RKO (cell line): ENCODE measurements at regions not wholly inside any gene's neighbourhood (a gene's known extent, or its start where the extent isn't known, plus 50 kb on each side); places are given as distances from the start of the nearest gene placed in this dataset.
"Not testable (repeated sequence)": the region's sequence is repeated elsewhere in the genome, so short reads cannot be mapped to it uniquely, and the experiment has no call there.

Experiments
- DNase-seq: peaks from one replicate; pipeline ENCODE4 v3.0.0-alpha.2; 2016; ENCODE audit warnings: low spot score

DNA sequence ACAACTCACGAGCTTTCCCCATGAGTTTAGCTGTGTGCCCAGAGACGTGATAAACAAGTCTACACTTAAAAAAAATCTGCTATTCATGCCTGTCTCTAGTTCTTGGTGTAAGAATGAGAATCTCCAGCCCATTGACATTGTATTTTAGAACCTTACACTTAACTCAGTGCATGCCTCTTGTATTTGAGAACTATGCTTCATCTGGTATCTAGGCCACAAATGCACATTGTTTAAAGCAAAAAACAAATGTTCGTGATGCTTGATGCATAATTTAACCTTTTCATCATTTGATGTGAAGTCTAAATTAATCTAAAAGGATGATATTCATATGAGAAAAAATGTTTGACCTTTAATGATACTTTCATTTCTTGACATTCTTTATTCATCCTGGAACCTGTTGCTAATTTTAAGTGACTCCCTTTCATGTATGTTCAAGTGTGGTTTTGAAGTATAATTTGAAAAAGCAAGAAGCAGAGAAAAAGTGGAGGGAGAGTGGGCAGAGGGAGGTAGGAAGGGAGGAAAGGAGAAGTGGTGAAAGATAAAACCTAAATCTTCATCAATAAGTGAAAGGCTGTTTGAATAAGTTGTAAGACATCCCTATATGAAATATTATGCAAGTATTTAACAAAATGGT, 116.9 kb downstream of the PFDN4 start:
- DNase-seq, result no peak

DNA sequence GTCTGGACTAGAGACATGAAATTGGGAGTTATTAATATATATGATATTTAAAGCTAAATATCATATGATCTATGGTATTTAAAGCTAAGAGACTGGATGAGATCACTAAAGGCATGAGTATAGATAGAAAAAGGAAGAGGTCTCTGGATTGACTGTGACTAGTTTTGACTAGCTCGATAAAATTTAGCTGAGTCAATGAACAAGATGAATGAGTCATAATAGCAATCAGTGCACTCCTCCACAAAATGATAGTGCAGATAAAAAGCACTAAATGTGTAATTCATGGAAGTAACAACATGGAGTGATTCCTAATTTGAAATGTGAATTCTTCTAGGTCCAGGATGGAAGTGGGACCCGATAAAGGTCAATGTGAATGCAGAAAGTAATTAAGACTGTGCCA, 127.4 kb downstream of the PFDN4 start:
- no peak for DNase-seq

DNA sequence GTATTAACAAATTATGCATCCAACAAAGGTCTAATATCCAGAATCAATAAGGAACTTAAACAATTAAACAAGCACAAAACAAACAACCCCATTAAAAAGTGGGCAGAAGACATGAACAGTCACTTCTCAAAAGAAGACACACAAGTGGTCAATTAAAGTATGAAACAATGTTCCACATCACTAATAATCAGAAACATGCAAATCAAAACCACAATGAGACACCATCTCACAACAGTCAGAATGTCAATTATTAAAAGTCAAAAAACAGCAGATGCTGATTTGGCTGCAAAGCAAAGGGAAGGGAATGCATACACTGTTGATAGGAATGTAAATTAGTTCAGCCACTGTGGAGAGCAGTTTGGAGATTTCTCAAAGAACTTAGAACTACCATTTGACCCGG, 129.3 kb downstream of the PFDN4 start:
- DNase-seq, result no peak

DNA sequence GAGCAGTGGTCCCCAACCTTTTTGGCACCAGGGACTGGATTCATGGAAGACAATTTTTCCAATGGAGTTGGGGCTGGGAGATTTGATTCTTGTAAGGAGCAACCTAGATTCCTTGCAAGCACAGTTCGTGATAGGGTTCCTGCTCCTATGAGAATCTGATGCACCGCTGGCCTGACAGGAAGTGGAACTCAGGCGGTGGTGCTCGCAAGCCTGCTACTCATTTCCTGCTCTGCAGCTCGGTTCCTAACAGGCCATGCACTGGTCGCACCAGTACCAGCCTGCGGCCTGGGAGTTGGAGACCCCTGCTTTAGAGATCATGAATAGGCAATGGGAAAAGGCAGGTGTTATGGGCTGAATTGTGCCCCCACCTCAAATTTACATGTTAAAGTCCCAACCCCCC, 131.2 kb downstream of the PFDN4 start:
- no peak for DNase-seq

DNA sequence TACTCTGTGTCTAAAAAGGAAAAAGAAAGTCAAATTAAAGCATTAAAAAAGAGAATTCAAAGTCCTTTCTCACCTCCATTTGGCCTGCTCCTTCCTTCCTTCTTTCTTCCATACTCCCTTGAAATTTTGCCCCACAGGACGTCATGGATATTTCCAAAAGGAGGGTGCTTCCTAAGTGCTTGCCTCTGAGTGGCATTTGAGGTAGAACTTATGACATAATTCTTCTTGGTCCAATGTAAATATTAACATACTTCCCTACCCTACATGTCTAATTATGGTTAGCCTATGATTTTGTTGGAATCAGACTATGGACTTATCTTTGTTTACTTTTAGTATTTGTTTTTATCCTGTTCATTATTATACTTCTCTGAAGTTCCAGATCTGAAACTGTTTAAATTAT, 132.3 kb downstream of the PFDN4 start:
- no peak for DNase-seq

DNA sequence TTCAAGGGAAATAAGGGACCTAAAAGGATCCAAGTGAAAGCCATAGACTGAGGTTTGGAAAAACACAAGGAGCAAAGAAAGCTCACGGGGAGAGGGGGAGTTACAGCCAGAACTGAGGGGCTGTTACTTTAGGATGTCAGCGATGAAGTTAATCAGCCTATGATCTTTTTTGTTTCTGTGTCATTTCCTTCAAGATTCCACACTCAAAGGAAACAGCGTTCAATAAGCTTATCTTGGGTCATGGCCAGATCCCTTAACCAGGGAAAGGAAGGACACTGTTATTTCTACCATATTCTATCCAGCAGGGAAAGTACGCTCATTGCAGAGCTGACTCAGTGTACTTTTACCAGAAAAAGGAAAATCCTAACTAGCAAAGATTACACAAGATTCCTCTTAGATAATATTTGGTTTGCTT, 132.8 kb downstream of the PFDN4 start:
- no peak for DNase-seq

DNA sequence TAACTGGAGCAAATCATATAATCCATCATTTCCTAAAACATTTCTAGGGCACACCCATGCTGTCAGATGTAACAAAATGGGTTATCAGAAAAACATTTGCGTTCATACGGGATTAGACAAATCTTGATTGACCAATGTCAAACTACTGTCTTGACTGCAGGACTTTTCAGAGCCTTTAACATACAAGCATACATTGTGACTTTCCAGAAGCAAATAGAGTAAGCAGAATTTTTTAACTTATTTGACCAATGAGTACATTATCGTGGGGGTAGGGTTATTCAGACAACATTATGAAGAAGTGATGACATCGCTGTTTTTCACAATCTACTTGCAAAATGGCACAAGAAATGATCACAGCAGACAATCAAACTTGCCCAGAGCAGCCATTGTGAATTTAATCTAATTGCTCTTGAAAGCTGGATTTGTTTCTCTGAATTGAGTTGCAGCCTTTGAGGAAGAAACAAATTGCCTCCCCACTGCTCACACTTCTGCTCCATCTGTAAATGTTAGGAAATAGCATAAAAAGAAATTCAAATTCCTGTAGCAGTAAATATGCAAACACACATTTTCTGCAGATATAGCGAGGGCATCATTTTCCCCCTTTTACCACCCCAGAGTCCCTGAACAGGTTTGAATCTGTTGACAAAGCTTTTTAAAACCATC, 133.0 kb upstream of the DOK5 start:
- no peak for DNase-seq

DNA sequence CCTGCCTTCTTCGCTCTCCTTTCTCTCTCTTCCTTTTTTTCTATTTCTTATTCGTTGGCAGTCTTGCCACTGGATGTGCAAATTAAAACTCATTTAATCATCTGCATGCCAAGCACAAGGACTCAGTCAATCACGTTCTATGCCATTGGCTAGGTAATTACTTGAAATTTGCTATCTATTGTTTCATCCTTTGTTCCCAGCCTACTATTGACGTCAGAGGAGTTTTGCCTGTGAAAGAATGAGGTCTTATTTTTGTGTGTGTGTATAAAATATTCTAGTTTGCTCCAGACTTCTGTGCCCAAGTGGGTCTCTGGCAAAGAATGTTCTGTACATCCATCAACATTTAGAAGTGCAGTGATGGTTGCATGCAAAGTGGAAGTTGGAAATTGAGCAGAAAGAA, 132.3 kb upstream of the DOK5 start:
- no peak for DNase-seq

DNA sequence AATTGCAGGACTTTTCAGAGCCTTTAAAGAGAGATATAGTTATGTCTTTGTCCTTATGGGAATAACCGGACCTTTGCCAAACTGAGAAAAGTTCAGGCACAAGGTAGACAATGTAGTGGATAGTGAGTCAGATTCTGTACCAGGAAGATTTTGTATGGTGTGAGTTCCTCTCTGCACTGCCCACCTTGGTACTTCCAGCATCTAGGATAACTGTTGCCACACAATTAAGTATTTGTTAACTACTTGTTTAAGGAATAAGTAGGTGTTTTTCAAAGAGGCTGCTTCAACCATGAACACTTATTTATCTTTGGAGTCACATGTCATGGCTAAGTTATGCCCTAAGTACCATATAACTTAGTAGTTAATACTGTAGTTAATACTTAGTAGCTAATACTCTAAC, 131.8 kb upstream of the DOK5 start:
- no peak for DNase-seq

DNA sequence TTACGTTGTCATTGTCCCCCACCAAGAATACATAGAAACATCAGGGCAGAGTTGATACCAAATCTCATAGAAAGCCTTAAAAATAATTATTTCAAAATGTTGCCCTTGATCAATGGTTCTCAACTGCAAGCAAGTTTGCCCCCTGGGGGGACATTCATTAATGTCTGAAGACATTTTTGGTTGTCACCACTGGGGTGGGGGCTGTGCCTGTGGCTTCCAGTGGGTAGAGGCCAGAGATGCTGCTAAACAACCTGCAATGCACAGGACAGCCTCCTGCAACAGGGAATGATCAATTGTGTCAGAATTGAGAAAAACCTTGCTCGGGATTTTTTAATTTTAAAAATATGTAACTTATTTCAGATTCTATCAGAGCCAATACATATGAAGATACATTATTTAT, 130.6 kb upstream of the DOK5 start:
- no peak for DNase-seq

DNA sequence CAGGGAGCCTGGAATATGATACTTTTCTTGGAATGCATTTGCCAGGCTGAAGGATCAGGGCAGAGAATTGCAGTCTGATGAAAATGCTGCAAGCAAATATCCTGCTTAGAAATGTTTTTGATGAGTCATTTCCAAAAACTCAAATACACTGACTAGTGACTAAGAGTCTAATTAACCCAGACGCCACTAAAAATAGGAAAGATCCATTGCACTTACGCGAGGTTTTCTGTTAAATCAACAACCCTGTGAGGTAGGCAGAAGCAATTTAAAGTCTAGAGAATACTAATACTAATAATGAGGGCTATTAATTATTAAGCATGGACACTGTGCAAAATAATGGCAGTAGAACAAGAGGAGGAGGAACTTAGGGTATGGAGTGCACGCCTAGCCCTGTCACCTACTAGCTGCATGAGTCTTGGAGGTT, 130.1 kb upstream of the DOK5 start:
- peak; percentile 46 for DNase-seq

DNA sequence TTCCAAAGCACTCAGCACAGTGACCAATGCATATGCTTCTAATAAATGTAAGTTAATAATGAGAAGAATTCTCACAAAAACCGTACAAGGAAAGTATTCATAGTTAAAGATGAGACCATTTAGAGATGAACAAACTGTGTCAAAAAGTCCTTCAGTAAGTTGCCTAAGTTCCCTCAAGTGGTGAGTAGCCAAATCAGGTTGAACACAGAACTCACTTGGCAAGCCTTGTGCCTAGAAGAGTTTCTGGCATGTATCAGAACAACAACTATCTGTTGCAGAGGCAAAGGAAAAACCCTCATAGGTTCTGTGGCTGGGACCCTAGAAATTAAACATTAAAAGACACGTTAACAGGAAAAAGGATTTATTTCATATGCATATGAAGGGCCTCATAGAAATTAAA, 129.6 kb upstream of the DOK5 start:
- no peak for DNase-seq

DNA sequence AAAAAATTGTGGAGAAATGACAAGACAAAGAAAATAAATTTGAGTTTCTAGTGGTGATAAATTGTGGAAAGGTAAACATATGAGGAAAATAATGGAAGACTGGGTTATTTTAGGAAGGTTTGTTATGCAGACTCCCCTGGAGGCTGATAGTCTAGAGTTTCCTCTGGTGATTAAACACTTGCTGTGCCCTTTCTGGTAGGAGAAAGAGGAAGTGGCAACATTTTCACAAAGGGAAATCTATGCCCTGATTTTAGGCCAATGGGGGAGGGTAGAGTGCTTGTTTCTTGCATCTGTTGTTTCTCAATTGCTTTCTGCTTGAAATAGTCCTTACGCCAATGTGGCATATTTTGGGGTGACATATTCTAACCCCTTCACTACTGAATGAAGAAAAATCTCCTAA, 129.1 kb upstream of the DOK5 start:
- no peak for DNase-seq

DNA sequence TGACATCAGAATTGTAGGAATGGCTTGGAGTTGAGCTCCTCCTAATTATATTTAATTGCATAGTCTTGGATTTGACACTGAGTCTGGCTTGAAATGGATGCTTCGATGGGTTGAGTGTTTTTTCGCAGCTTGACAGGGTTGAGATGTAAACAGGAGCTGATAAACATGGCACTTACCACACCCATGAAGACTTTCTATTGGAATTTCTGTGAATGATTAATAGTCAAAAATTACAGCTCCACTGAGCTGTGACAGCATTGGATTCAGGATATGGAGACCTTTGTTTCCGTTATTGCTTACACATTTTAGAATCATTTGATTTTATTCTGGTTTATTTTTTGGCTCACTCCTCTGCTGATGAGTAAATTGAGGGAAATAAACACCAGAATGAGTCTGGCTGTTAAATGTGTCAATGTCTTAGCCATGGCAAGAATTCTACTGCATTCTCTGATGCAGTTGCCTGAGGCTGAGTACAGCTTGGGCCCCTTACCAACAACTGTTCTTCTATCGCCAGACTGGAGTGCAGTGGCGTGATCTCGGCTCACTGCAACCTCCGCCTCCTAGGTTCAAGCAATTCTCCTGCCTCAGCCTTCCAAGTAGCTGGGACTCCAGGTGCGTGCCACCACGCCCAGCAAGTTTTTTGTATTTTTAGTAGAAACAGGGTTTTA, 128.1 kb upstream of the DOK5 start:
- no peak for DNase-seq

DNA sequence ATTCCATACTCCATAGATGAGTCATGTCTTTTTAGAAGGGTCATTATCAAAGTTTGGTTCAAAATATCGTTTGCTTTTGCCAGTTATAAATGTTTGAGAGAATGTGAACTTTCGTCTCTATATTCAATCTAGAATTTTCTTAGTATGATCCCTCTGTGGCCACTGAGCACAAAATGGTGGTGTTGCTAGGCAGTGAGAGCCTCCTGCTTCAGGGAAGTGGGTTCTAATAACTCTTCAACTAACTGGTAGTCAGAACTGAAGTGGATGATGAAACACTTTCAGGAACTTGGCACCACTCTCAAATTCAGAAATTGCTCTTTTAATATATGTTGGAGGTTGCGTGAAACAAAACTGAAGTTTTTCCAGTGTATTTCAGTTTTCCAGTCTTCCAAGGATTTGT, 125.0 kb upstream of the DOK5 start:
- no peak for DNase-seq

DNA sequence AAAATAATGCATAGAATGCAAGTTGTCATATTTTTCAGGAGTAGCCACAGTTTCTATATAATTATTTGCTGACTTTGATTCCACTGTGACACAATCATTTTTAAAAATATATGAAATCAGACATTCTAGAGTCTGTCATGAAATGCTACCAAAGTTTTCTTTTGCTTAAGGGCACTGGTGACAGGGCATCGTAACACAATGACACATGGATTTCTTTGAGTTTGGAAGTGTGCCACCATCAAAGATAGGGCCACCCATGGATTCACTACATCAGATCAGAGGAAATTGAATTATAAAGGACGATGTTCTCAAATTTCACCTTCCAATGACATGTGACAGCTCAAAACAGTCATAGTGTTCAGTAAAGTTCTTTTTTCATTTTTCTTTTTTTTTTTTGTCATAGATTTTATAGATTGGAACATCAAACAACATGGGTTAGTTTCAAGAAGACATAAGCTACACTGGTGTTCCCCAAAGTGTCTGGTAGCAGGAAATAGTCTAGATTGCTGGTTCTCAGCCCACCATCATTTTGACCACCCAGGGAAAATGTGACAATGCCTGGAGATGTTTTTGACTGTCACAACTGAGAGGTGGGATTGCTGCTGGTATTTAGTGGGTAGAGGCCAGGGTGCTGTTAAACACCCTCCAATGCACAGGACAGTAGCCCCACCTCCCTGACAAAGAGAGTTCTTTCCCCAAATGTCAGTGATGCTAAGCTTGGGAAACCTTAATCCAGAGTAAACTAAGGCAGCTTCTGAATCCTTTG, 123.8 kb upstream of the DOK5 start:
- DNase-seq, result no peak

DNA sequence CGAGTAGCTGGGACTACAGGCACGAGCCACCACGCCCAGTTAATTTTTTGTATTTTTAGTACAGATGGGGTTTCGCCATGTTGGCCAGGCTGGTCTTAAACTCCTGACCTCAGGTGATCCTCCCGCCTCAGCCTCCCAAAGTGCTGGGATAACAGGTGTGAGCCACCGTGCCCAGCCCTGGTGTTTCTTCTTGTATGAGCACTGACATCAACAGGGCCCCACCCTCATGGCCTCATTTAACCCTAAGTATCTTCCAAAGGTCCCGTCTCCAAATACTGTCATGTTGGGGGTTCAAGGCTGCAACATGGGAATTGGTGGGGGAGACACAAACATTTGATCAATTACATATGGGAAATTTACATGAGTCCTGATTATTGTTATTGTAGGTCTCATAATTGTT, 122.9 kb upstream of the DOK5 start:
- DNase-seq, result not testable (repeated sequence)

DNA sequence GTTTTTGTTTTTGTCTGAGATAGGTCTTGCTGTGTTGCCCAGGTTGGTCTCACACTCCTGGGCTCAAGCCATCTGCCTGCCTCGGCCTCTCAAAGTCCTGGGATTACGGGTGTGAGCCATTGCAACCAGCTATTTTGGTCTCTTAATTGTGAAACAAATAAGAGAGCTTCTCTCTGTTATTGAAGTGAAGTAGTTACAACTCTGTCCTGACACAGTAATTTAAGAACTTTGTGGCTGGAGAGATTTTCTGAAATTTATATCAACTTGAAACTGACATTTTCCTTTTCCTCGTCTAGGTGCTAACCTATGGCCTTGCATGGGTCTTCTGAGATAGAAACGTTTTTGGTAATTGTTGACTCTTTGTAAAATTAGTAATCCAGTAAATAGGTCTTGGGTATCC, 122.1 kb upstream of the DOK5 start:
- DNase-seq, result no peak

DNA sequence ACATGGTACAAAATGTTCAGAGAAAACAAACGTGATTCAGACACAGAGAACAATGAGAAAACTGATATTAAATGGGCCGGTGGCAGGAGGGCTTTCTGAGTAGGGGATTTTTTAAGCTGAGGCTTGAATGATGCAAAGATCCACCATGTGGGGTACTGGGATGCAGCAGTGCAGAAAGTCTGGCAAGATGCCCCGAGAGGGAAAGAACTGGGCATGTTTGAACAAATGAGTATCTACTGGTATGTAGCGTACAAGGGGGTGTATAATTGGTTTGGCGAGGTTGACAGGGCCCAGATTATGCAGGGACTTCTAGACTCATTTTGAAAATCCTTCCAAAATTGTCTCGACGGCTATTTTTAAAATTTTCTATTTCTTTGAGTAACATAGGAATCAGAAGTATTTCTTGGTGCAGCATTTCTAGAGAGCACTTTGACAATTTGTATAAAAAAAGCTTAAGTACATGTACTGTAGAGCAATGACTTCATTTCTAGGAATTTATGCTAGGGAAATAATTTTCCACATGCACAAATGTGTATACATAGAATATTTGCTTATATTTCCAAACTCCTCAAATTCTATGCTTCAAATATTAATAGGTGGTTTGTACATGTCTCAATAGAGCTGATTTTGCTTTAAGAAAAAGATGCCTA, 119.6 kb upstream of the DOK5 start:
- DNase-seq, result no peak

DNA sequence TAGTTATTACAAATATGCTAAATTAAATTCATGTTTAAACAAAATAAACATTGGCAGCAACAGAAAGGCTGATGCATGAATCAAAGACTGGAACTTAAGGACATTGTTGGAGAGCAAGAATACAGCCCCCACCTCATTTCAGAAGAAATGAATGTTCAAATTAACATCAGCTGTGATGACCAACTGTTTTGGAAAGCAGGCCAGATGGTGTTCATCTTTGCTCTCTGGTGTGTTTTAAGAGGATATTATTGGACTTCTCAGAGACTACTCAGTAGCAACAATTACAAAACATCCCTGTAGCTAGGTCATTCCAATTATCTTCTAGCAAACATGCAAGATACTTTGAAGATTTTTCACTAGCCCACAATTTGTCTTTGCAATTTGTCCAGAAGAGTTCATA, 118.6 kb upstream of the DOK5 start:
- no peak for DNase-seq

DNA sequence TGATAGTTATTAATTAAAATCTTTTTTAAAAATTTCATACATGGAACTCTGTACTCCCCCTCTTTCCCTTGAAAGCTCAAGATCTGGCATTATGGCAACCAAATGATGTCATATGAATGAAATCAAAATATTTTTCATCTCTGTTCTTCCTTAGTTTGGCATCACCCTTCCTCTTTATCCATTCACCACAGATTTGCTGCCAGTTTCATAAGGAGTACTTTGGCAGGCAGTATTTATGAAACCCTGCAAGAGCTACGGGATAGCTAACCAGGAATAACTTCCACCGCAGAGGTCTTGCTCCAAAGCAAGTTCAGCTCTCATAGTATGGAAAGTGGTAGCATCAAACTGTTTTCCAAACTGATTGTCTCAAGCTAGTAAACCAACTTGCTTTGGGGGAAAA, 113.9 kb upstream of the DOK5 start:
- DNase-seq, result no peak

DNA sequence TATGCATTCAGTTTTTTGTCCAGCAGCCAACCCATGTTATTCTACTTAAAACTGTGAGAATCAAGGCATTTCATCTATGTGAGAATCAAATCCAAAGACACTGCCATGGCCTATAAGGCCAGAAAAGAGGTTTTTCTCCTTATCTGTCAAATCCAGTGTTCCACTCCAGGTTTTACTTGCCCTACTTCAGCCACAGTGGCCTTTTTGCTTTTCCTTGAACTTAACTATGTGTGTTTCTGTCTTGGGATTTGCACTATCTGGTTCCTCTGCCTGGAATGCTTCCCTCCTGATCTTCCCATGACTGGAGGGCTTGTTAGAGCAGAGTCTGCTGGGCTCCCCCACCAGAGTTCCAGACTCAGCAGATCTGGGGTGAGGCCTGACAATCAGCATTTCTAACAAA, 113.1 kb upstream of the DOK5 start:
- no peak for DNase-seq
